ENCODE measurements at regions not wholly inside any gene's neighbourhood (a gene's known extent, or its start where the extent isn't known, plus 50 kb on each side); places are given as distances from the start of the nearest gene placed in this dataset.

GRCh38 chr6:156336733-156337132, 440.4 kb upstream of the ARID1B start:
- no peak for TF ChIP-seq CTCF (IDR thresholded peaks at IDR 0.05)
- DNase-seq (ENCODE audit: low spot score) = no peak
- Mint-ChIP-seq H3K27ac (ENCODE audit: unreplicated experiment) (no peak overlapping the region), H3K27me3 (ENCODE audit: low read depth) (peaks cover 20% of the 10 kb centered on the region), H3K36me3 (ENCODE audit: low read depth) (peaks cover 4% of the 10 kb centered on the region), H3K4me3 (ENCODE audit: unreplicated experiment) (no peak overlapping the region), H3K9me3 (ENCODE audit: low read depth) (peaks cover 16% of the 10 kb centered on the region), H3K4me1 (ENCODE audit: low read depth) (no peaks in the 10 kb centered on the region)

- Mint-ChIP-seq H3K27me3 (ENCODE audit: low read depth) (peaks cover 14% of the 10 kb centered on the region), H3K27ac (ENCODE audit: unreplicated experiment) (no peak overlapping the region), H3K4me3 (ENCODE audit: unreplicated experiment) (no peak overlapping the region), H3K4me1 (ENCODE audit: low read depth) (no peaks in the 10 kb centered on the region), H3K9me3 (ENCODE audit: low read depth) (peaks cover 23% of the 10 kb centered on the region), H3K36me3 (ENCODE audit: low read depth) (peaks cover 5% of the 10 kb centered on the region)
- DNase-seq (ENCODE audit: low spot score) = no peak
- TF ChIP-seq CTCF (IDR thresholded peaks at IDR 0.05) = no peak
Measured at GRCh38 chr6:156336089-156336488, 441.1 kb upstream of the ARID1B start.

DNA sequence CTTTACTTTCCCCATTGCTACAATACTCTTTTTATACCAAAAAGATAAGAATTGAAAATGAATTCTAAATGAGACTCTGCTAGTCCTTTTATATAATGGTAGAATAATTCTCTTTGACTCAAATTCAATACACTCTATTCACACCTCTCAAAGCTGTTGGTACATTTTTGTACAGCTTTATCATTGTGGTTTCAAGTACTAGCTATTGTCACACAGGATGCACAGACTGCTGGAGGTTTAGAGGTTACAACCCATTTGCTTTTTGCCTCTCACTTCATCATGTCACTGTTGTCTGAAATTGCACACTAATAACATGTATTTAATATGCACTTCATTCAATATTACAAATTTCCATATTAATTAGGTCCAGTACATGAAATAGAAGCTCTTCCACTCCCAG, 442.2 kb upstream of the ARID1B start:
- Mint-ChIP-seq H3K27me3 (ENCODE audit: low read depth) (peaks cover 14% of the 10 kb centered on the region), H3K4me3 (ENCODE audit: unreplicated experiment) (no peak overlapping the region), H3K27ac (ENCODE audit: unreplicated experiment) (no peak overlapping the region), H3K36me3 (ENCODE audit: low read depth) (peaks cover 5% of the 10 kb centered on the region), H3K9me3 (ENCODE audit: low read depth) (peaks cover 26% of the 10 kb centered on the region), H3K4me1 (ENCODE audit: low read depth) (no peaks in the 10 kb centered on the region)
- no peak for DNase-seq (ENCODE audit: low spot score)
- TF ChIP-seq CTCF (IDR thresholded peaks at IDR 0.05) = no peak

DNA sequence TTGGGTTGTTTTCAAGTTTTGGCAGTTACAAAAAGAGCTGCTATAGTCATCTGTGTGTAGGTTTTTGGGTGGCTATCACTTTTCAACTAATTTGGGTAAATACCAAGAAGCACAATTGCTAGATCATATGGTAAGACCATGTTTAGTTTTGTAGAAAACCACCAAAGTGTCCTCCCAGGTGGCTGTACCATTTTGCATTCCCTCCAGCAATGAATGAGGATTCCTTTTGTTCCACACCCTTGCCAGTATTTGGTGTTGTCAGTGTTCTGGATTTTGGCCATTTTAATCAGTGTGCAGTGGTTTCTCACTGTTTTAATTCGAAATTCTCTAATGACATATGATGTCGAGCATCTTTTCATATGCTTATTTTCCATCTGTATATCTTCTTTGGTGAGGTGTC, 457.5 kb upstream of the ARID1B start:
- no peak for DNase-seq (ENCODE audit: low spot score)
- peaks cover 8% of the 10 kb centered on the region for H3K4me1 Mint-ChIP-seq (ENCODE audit: low read depth)

GRCh38 chr6:156316583-156317125, 460.5 kb upstream of the ARID1B start:
- no peak for TF ChIP-seq CTCF (IDR thresholded peaks at IDR 0.05)
- H3K27me3 Mint-ChIP-seq (ENCODE audit: low read depth) = peaks cover 6% of the 10 kb centered on the region
- no peaks in the 10 kb centered on the region for H3K9me3 Mint-ChIP-seq (ENCODE audit: low read depth)
- H3K27ac Mint-ChIP-seq (ENCODE audit: unreplicated experiment) = no peak overlapping the region
- no peak for DNase-seq (ENCODE audit: low spot score)
- H3K4me3 Mint-ChIP-seq (ENCODE audit: unreplicated experiment) = no peak overlapping the region
- no peaks in the 10 kb centered on the region for H3K36me3 Mint-ChIP-seq (ENCODE audit: low read depth)
- peaks cover 8% of the 10 kb centered on the region for H3K4me1 Mint-ChIP-seq (ENCODE audit: low read depth)

More for the DNA sequence above, 457.5 kb upstream of the ARID1B start:
- H3K27ac Mint-ChIP-seq (ENCODE audit: unreplicated experiment) = no peak overlapping the region
- H3K27me3 Mint-ChIP-seq (ENCODE audit: low read depth) = peaks cover 15% of the 10 kb centered on the region
- TF ChIP-seq CTCF (IDR thresholded peaks at IDR 0.05) = no peak
- H3K9me3 Mint-ChIP-seq (ENCODE audit: low read depth) = peaks cover 17% of the 10 kb centered on the region
- no peak overlapping the region for H3K4me3 Mint-ChIP-seq (ENCODE audit: unreplicated experiment)
- H3K36me3 Mint-ChIP-seq (ENCODE audit: low read depth) = peaks cover 6% of the 10 kb centered on the region
